C4-2B (cell line): ENCODE measurements at regions not wholly inside any gene's neighbourhood (a gene's known extent, or its start where the extent isn't known, plus 50 kb on each side); places are given as distances from the start of the nearest gene placed in this dataset.

ENCODE experiments used
- ZFX ChIP-seq: fragments of 450-650 bp; IDR thresholded peaks from 2 replicates; pipeline ENCODE4 v1.6.1; 2017
- TF ChIP-seq, protein P1 (sequence below): fragments of 450-650 bp; conservative IDR thresholded peaks from 2 replicates; pipeline ENCODE4 v1.5.1; 2017; ENCODE audit warnings: mild to moderate bottlenecking

GRCh38 chr21:23160914-23161313 is 2162.7 kb downstream of the NCAM2 start:
- TF ChIP-seq, protein P1, sequence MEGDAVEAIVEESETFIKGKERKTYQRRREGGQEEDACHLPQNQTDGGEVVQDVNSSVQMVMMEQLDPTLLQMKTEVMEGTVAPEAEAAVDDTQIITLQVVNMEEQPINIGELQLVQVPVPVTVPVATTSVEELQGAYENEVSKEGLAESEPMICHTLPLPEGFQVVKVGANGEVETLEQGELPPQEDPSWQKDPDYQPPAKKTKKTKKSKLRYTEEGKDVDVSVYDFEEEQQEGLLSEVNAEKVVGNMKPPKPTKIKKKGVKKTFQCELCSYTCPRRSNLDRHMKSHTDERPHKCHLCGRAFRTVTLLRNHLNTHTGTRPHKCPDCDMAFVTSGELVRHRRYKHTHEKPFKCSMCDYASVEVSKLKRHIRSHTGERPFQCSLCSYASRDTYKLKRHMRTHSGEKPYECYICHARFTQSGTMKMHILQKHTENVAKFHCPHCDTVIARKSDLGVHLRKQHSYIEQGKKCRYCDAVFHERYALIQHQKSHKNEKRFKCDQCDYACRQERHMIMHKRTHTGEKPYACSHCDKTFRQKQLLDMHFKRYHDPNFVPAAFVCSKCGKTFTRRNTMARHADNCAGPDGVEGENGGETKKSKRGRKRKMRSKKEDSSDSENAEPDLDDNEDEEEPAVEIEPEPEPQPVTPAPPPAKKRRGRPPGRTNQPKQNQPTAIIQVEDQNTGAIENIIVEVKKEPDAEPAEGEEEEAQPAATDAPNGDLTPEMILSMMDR, result peak; percentile 74
- no peak for TF ChIP-seq ZFX
